ENCODE measurements at regions not wholly inside any gene's neighbourhood (a gene's known extent, or its start where the extent isn't known, plus 50 kb on each side); places are given as distances from the start of the nearest gene placed in this dataset.

DNA sequence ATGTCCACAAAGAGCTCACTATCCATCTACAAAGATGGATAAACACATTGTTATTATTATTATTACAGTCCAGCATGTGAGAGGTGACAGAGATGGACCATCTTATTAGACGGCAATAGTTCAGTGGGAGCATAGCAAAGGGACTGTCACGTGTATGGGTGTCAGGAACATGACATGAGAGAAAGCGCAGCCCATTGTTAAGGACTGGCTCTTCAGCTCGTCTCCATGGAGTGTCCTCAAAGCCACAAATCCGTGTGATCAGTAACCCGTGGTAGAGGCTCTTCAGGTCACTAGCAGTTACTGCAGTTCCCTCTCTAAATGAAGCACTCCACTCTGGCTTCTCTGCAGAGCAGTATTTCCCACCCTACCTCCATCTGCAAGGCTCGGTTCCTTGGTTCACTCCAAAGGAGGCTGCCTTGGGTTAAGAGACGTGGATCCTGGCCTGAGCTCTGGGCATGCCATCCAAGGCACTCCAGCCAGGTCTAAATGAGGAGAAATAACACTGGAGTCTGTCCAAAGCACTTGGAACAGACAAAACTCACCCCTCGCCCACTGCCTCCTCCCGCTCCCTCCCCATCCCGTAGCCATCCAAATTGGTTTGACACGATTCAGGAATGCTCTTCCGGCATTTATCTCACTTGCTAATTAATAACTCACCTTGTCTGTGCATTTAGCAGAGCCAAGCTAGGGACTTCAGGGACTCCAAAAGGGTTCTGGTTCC, 122.3 kb upstream of the WWC1 start:
- Histone ChIP-seq H3K4me1 (ENCODE audit: control insufficient read depth, extremely low read depth, insufficient read depth, low read length) (no peaks in the 10 kb centered on the region), H3K9ac (replicated peaks; ENCODE audit: extremely low read depth, insufficient read depth, low read length) (no peak overlapping the region), H3K79me2 (ENCODE audit: control insufficient read depth, insufficient read depth, low read length) (no peaks in the 10 kb centered on the region), H2AFZ (ENCODE audit: low read depth, low read length) (no peak overlapping the region), H3K27ac (ENCODE audit: insufficient read depth, low read depth, low read length) (no peak overlapping the region), H3K9me3 (replicated peaks; ENCODE audit: control insufficient read depth, insufficient read depth, low read length) (no peaks in the 10 kb centered on the region), H4K20me1 (replicated peaks; ENCODE audit: control insufficient read depth, extremely low read depth, insufficient read depth, low read length) (no peaks in the 10 kb centered on the region), H3K9me1 (replicated peaks; ENCODE audit: control insufficient read depth, extremely low read depth, insufficient read depth, low read length) (no peaks in the 10 kb centered on the region), H3K36me3 (ENCODE audit: control insufficient read depth in 2 of 2, extremely low read depth in 1 of 2, insufficient read depth in 2 of 2, low read length in 2 of 2) (no peaks in the 10 kb centered on the region), H3K4me2 (ENCODE audit: insufficient read depth, low read length) (no peak overlapping the region), H3K27me3 (ENCODE audit: control insufficient read depth in 2 of 2, insufficient read depth in 2 of 2, low read length in 2 of 2) (no peaks in the 10 kb centered on the region), H3K4me3 (replicated peaks in 1 of 3; ENCODE audit: insufficient read depth in 1 of 3, low read depth in 1 of 3, low read length in 3 of 3) (no peak overlapping the region)
- POLR2A ChIA-PET, result no interaction called here
- CTCF ChIA-PET, result no interaction called here
- BruUV-seq (replicated peaks), result no TSS peak
- intact Hi-C loops (cut with micrococcal nuclease) (no loop called here), dilution Hi-C loops (cut with MboI; ENCODE audit: extremely low pct_ligation_motif_present, low sequenced_read_pairs) (no loop called here)
- TF ChIP-seq, protein P1, sequence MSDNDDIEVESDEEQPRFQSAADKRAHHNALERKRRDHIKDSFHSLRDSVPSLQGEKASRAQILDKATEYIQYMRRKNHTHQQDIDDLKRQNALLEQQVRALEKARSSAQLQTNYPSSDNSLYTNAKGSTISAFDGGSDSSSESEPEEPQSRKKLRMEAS (IDR thresholded peaks at IDR 0.05; ENCODE audit: insufficient read depth, insufficient read length), result no peak
- no peak for TF ChIP-seq FOS (IDR thresholded peaks at IDR 0.05; ENCODE audit: borderline replicate concordance, insufficient read depth, low read length)
- no peak for TF ChIP-seq JUN (IDR thresholded peaks at IDR 0.05; ENCODE audit: borderline replicate concordance, insufficient read depth, insufficient read length, low read depth)
- no peak for TF ChIP-seq POLR2A (IDR thresholded peaks at IDR 0.05; ENCODE audit: low read depth, low read length)
- no peak for TF ChIP-seq POLR2AphosphoS5 (IDR thresholded peaks at IDR 0.05; ENCODE audit: insufficient read depth, low read depth, low read length)
- TF ChIP-seq EZH2 (IDR thresholded peaks at IDR 0.05; ENCODE audit: borderline replicate concordance, low read depth, low read length, severe bottlenecking), result no peak
- no peak for TF ChIP-seq GATA2 (IDR thresholded peaks at IDR 0.05; ENCODE audit: insufficient read depth, insufficient read length, low read depth, low read length)
- TF ChIP-seq, protein P2, sequence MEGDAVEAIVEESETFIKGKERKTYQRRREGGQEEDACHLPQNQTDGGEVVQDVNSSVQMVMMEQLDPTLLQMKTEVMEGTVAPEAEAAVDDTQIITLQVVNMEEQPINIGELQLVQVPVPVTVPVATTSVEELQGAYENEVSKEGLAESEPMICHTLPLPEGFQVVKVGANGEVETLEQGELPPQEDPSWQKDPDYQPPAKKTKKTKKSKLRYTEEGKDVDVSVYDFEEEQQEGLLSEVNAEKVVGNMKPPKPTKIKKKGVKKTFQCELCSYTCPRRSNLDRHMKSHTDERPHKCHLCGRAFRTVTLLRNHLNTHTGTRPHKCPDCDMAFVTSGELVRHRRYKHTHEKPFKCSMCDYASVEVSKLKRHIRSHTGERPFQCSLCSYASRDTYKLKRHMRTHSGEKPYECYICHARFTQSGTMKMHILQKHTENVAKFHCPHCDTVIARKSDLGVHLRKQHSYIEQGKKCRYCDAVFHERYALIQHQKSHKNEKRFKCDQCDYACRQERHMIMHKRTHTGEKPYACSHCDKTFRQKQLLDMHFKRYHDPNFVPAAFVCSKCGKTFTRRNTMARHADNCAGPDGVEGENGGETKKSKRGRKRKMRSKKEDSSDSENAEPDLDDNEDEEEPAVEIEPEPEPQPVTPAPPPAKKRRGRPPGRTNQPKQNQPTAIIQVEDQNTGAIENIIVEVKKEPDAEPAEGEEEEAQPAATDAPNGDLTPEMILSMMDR (IDR thresholded peaks at IDR 0.05; ENCODE audit: extremely low read depth in 1 of 2, insufficient read depth in 1 of 2, low read depth in 1 of 2, low read length in 2 of 2), result no peak
- no peak for TF ChIP-seq MYC (IDR thresholded peaks at IDR 0.05; ENCODE audit: low read depth, low read length)
- DNase-seq (ENCODE audit: low read depth, low spot score) (no peak), FAIRE-seq (no peak)

Data from endothelial cell of umbilical vein (primary cell).